Panc1 (cell line): ENCODE measurements at regions not wholly inside any gene's neighbourhood (a gene's known extent, or its start where the extent isn't known, plus 50 kb on each side); places are given as distances from the start of the nearest gene placed in this dataset.

ENCODE experiments used
- ATAC-seq: fragments of 200-7000 bp; cut with Tn5 transposase; 2 replicates; pipeline ENCODE4 v1.9.1; 2020; ENCODE audit warnings: mild to moderate bottlenecking, moderate library complexity
- BruUV-seq: library from RNA; stranded (reverse); fragments of 400-500 nt; replicated peaks from 2 replicates; lab custom pipeline; 2021; lab: Mats Ljungman, UMichigan
- CTCF ChIA-PET: fragments of 300-600 bp; sonication (Branson Sonifier 250); formaldehyde crosslinking; loops from one replicate; lab custom pipeline; 2022; ENCODE audit warnings: antibody characterized with exemption; lab: Charles Lee
- POLR2A ChIA-PET: fragments of 300-600 bp; sonication (Branson Sonifier 250); formaldehyde crosslinking; loops from one replicate; lab custom pipeline; 2022; ENCODE audit warnings: antibody characterized with exemption; lab: Charles Lee
- DNase-seq: peaks from one replicate; pipeline ENCODE4 v3.0.0-alpha.2; 2010; ENCODE audit warnings: low read depth, low spot score
- H3K27ac ChIP-seq: 2 replicates; pipeline ENCODE4 v1.5.1; 2011; ENCODE audit warnings: mild to moderate bottlenecking, low read length, inconsistent platforms
- H3K27me3 ChIP-seq: fragments of 200-500 bp; sonication (Bioruptor generic); 2 replicates; pipeline ENCODE4 v1.6.0; 2014; ENCODE audit warnings: low read length, inconsistent platforms; ENCODE audit not compliant: control insufficient read depth, insufficient read depth
- H3K36me3 ChIP-seq: fragments of 200-500 bp; sonication (Bioruptor generic); 2 replicates; pipeline ENCODE4 v1.5.1; 2014; ENCODE audit warnings: inconsistent platforms, mild to moderate bottlenecking, low read length, moderate library complexity; ENCODE audit not compliant: control insufficient read depth, insufficient read depth
- H3K4me1 ChIP-seq: 2 replicates; pipeline ENCODE4 v1.5.1; 2011; ENCODE audit warnings: inconsistent platforms, mild to moderate bottlenecking, low read length, moderate library complexity; ENCODE audit not compliant: control insufficient read depth, insufficient read depth
- H3K4me3 ChIP-seq, 2 experiments: 2 replicates each; pipeline ENCODE4 v1.5.1; 2011 to 2012; ENCODE audit warnings: low read depth in 2 of 2, low read length in 2 of 2, mild to moderate bottlenecking in 2 of 2, inconsistent platforms in 1 of 2, moderate library complexity in 1 of 2
- H3K9me3 ChIP-seq: fragments of 200-500 bp; sonication (Bioruptor generic); 2 replicates; pipeline ENCODE4 v1.5.1; 2014; ENCODE audit warnings: low read depth, mild to moderate bottlenecking, inconsistent platforms, low read length, moderate library complexity; ENCODE audit not compliant: control insufficient read depth, insufficient read depth
- POLR2AphosphoS5 ChIP-seq: IDR thresholded peaks from 2 replicates; pipeline ENCODE4 v1.6.1; 2012; ENCODE audit warnings: mild to moderate bottlenecking, low read depth, low read length, moderate library complexity
- REST ChIP-seq, 2 experiments: IDR thresholded peaks; 2 replicates each; pipeline ENCODE4 v1.6.1; 2011 to 2012; ENCODE audit warnings: low read depth in 2 of 2, control low read depth in 1 of 2, low read length in 1 of 2, mild to moderate bottlenecking in 1 of 2, moderate library complexity in 1 of 2; ENCODE audit not compliant: insufficient read depth in 1 of 2
- SIN3A ChIP-seq: IDR thresholded peaks from 2 replicates; pipeline ENCODE4 v1.6.1; 2012; ENCODE audit warnings: low read depth, mild to moderate bottlenecking, low read length, moderate library complexity, borderline replicate concordance; ENCODE audit not compliant: insufficient read depth
- TCF7L2 ChIP-seq: IDR thresholded peaks from 2 replicates; pipeline ENCODE4 v1.6.1; 2011; ENCODE audit warnings: mild to moderate bottlenecking, low read depth, low read length, inconsistent platforms
- in situ Hi-C: cut with HindIII; loops from 2 replicates; pipeline ENCODE4 v1.10.0; 2016; ENCODE audit warnings: low sequenced_read_pairs, low pct_unique_long_range_greater_than_20kb
- intact Hi-C: fragments of 100-400 bp; cut with micrococcal nuclease; formaldehyde crosslinking; loops from one replicate; pipeline ENCODE4 v1.10.0; 2022; ENCODE audit not compliant: unreplicated experiment
- TF ChIP-seq, protein P1 (sequence below): fragments of 450-650 bp; IDR thresholded peaks from 2 replicates; pipeline ENCODE4 v1.5.1; 2017; ENCODE audit warnings: mild to moderate bottlenecking

DNA sequence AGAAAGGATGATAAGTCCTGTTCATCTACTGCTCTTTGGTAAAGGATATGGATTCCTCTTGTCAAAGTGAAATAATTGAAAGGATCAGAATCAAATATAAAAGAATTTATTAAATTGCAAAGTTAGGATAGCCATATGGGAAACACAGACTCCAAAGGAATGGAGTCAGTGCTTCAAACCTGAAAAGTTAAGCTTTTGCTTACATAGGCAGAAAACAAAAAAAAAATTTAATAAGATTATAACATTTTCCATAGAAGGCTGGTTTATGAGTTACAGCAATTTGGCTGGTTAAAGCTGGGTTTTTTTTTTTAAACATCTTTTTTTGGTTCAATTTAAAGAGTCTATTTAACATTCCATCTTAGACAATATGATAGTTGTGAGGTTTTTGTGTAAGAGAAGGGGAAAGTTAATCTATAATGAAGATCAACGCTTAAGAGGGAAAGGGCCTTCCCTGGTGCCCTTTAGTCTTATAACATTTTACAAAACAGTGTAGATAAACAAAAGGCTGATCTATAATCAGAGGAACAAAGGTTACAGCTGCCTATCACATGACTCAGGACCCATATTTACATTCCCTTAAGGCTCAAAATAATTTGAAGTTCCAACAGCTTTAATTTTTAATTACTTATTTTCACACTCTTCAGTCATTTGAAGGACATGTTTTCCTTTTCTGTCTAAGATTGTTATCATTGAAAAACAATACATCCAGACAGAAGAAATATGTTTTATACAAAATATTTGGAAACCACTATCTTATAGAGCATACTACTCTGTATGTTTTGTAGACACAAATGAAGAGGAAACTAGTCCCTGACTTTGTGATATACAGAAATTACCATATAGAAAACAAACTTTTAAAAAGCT lies 234.3 kb upstream of the MBL2 start:
- Histone ChIP-seq H3K4me3 (no peak overlapping the region), H3K36me3 (no peaks in the 10 kb centered on the region), H3K27ac (no peak overlapping the region), H3K9me3 (no peaks in the 10 kb centered on the region), H3K4me1 (no peaks in the 10 kb centered on the region; the same call in 1 of the 2 replicates), H3K27me3 (no peaks in the 10 kb centered on the region)
- POLR2A ChIA-PET, result no interaction called here
- DNase-seq (no peak), ATAC-seq (no peak)
- no TSS peak for BruUV-seq
- in situ Hi-C loops, result no loop called here
- intact Hi-C loops, result no loop called here
- no peak for TF ChIP-seq REST (IDR thresholded peaks at IDR 0.05; ENCODE audit: insufficient read depth in 1 of 2, low read depth in 2 of 2, low read length in 1 of 2)
- TF ChIP-seq SIN3A, result no peak
- no peak for TF ChIP-seq TCF7L2
- TF ChIP-seq, protein P1, sequence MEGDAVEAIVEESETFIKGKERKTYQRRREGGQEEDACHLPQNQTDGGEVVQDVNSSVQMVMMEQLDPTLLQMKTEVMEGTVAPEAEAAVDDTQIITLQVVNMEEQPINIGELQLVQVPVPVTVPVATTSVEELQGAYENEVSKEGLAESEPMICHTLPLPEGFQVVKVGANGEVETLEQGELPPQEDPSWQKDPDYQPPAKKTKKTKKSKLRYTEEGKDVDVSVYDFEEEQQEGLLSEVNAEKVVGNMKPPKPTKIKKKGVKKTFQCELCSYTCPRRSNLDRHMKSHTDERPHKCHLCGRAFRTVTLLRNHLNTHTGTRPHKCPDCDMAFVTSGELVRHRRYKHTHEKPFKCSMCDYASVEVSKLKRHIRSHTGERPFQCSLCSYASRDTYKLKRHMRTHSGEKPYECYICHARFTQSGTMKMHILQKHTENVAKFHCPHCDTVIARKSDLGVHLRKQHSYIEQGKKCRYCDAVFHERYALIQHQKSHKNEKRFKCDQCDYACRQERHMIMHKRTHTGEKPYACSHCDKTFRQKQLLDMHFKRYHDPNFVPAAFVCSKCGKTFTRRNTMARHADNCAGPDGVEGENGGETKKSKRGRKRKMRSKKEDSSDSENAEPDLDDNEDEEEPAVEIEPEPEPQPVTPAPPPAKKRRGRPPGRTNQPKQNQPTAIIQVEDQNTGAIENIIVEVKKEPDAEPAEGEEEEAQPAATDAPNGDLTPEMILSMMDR, result no peak
- CTCF ChIA-PET, result no interaction called here

DNA sequence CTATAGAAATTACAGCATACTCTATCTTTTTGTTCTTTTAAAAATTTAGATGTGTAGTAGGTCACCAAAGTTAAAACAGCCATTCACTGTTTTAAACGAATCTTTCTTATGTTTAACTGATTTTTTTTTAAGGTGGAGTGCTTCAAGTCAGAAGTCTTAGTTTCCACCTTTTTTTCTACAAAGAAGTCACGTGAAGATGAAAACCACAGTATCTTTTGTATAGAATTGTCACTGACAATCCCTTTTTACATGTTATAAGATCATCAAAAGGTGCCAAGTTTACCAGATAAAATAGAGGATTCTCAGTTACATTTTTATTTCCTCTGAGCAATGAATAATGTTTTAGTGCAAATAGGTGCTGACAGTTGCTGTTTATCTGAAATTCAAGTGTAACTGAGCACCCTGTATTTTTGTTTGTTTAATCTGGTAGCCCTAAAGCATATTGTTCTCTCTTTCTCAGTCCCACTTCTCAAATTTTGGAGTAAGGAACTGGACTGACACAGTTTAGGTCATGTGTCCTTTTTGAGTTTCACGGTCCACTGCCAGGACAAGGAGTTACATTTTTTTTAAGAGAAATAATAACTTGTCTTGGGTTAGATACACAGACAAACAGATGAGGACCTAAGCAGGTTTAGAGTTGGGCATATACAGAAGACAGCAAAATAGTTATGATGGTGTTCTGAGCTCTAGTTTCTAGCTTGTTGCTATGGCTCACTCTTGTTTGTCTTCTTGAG lies 233.2 kb upstream of the MBL2 start:
- POLR2A ChIA-PET, result no interaction called here

More for the DNA sequence above, 233.2 kb upstream of the MBL2 start:
- ATAC-seq (no peak), DNase-seq (no peak)
- Histone ChIP-seq H3K27me3 (no peaks in the 10 kb centered on the region), H3K36me3 (no peaks in the 10 kb centered on the region), H3K27ac (no peak overlapping the region; the same call in 1 of the 2 replicates), H3K4me3 (no peak overlapping the region), H3K9me3 (no peaks in the 10 kb centered on the region), H3K4me1 (no peaks in the 10 kb centered on the region; the same call in 1 of the 2 replicates)
- BruUV-seq, result no TSS peak
- TF ChIP-seq REST (IDR thresholded peaks at IDR 0.05; ENCODE audit: insufficient read depth in 1 of 2, low read depth in 2 of 2, low read length in 1 of 2), result no peak
- TF ChIP-seq POLR2AphosphoS5, result no peak
- TF ChIP-seq, protein P1, result no peak
- no peak for TF ChIP-seq SIN3A
- no peak for TF ChIP-seq TCF7L2
- in situ Hi-C loops, result no loop called here
- CTCF ChIA-PET, result no interaction called here
- intact Hi-C loops, result no loop called here
